DND-41 (cell line): ENCODE measurements at regions not wholly inside any gene's neighbourhood (a gene's known extent, or its start where the extent isn't known, plus 50 kb on each side); places are given as distances from the start of the nearest gene placed in this dataset.

Source experiments
- ATAC-seq: fragments of 200-7000 bp; cut with Tn5 transposase; 3 replicates; pipeline ENCODE4 v1.9.1; 2021; ENCODE audit warnings: low read depth; ENCODE audit not compliant: insufficient read depth
- DNase-seq: peaks from one replicate; pipeline ENCODE4 v3.0.0-alpha.2; 2020
- H2AFZ ChIP-seq: 2 replicates; pipeline ENCODE4 v1.6.0; 2012; ENCODE audit warnings: low read depth, low read length
- H3K27ac ChIP-seq: 2 replicates; pipeline ENCODE4 v1.5.1; 2012; ENCODE audit warnings: low read length, inconsistent platforms
- H3K27me3 ChIP-seq: fragments of 200-600 bp; sonication (generic); 2 replicates; pipeline ENCODE4 v1.6.0; 2012; ENCODE audit warnings: low read length, mild to moderate bottlenecking, inconsistent platforms; ENCODE audit not compliant: insufficient read depth, poor library complexity
- H3K36me3 ChIP-seq: 2 replicates; pipeline ENCODE4 v1.5.1; 2012; ENCODE audit warnings: low read length, inconsistent platforms; ENCODE audit not compliant: insufficient read depth
- H3K4me1 ChIP-seq: 2 replicates; pipeline ENCODE4 v1.5.1; 2012; ENCODE audit warnings: mild to moderate bottlenecking, low read length; ENCODE audit not compliant: insufficient read depth
- H3K4me2 ChIP-seq: 2 replicates; pipeline ENCODE4 v1.6.0; 2012; ENCODE audit warnings: mild to moderate bottlenecking, moderate library complexity, low read length, inconsistent platforms; ENCODE audit not compliant: insufficient read depth
- H3K4me3 ChIP-seq, 2 experiments: fragments of 200-600 bp in 1 of 2; shearing (Covaris generic) in 1 of 2; 2 replicates each; pipeline ENCODE4 v1.5.1; 2012 to 2016; ENCODE audit warnings: inconsistent platforms in 2 of 2, low read length in 2 of 2, mild to moderate bottlenecking in 2 of 2, low read depth in 1 of 2, moderate library complexity in 1 of 2
- H3K79me2 ChIP-seq: 2 replicates; pipeline ENCODE4 v1.6.0; 2012; ENCODE audit warnings: low read length, inconsistent platforms; ENCODE audit not compliant: insufficient read depth
- H3K9ac ChIP-seq: 2 replicates; pipeline ENCODE4 v1.6.0; 2012; ENCODE audit warnings: low read depth, mild to moderate bottlenecking, inconsistent platforms, low read length, moderate library complexity
- H3K9me3 ChIP-seq: 2 replicates; pipeline ENCODE4 v1.5.1; 2012; ENCODE audit warnings: low read length, moderate library complexity, mild to moderate bottlenecking, inconsistent platforms; ENCODE audit not compliant: insufficient read depth, severe bottlenecking
- H4K20me1 ChIP-seq: 2 replicates; pipeline ENCODE4 v1.6.0; 2012; ENCODE audit warnings: low read length; ENCODE audit not compliant: insufficient read depth
- EZH2 ChIP-seq: IDR thresholded peaks from 3 replicates; pipeline ENCODE4 v1.6.1; 2012; ENCODE audit warnings: borderline replicate concordance, low read depth, mild to moderate bottlenecking, moderate library complexity, low read length, inconsistent platforms; ENCODE audit not compliant: severe bottlenecking
- TF ChIP-seq, protein P1 (sequence below): IDR thresholded peaks from 2 replicates; pipeline ENCODE4 v1.5.1; 2012; ENCODE audit warnings: borderline replicate concordance, low read length, moderate library complexity, mild to moderate bottlenecking; ENCODE audit not compliant: poor library complexity, severe bottlenecking; ENCODE audit errors: extremely low read depth

DNA sequence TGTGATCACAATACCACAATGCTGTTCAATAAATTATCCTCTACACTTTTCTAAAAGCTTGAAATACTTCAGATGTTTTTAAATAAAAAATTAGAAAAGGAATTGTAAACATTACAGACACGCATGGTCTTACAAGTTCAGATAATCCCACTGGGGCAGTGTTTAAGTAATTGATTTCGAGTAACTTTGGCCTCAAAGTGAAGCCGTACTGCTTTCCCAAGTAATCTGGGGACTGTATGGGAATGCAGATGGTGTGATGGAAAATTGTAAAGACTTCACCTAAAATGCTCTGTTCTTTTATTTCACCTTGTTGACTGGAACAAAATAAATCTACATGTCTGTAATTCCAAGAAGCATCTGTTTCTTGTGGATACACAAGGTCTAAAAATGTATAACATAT, 401.7 kb upstream of the LYPLAL1 start:
- Histone ChIP-seq H3K4me2 (no peak overlapping the region), H3K9ac (no peak overlapping the region), H3K36me3 (no peaks in the 10 kb centered on the region), H4K20me1 (no peaks in the 10 kb centered on the region), H3K9me3 (no peaks in the 10 kb centered on the region), H3K27me3 (no peaks in the 10 kb centered on the region), H3K4me3 (no peak overlapping the region), H3K27ac (no peak overlapping the region), H3K79me2 (no peaks in the 10 kb centered on the region), H2AFZ (no peak overlapping the region), H3K4me1 (no peaks in the 10 kb centered on the region)
- DNase-seq (no peak), ATAC-seq (no peak)
- no peak for TF ChIP-seq EZH2
- TF ChIP-seq, protein P1, sequence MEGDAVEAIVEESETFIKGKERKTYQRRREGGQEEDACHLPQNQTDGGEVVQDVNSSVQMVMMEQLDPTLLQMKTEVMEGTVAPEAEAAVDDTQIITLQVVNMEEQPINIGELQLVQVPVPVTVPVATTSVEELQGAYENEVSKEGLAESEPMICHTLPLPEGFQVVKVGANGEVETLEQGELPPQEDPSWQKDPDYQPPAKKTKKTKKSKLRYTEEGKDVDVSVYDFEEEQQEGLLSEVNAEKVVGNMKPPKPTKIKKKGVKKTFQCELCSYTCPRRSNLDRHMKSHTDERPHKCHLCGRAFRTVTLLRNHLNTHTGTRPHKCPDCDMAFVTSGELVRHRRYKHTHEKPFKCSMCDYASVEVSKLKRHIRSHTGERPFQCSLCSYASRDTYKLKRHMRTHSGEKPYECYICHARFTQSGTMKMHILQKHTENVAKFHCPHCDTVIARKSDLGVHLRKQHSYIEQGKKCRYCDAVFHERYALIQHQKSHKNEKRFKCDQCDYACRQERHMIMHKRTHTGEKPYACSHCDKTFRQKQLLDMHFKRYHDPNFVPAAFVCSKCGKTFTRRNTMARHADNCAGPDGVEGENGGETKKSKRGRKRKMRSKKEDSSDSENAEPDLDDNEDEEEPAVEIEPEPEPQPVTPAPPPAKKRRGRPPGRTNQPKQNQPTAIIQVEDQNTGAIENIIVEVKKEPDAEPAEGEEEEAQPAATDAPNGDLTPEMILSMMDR, result no peak

DNA sequence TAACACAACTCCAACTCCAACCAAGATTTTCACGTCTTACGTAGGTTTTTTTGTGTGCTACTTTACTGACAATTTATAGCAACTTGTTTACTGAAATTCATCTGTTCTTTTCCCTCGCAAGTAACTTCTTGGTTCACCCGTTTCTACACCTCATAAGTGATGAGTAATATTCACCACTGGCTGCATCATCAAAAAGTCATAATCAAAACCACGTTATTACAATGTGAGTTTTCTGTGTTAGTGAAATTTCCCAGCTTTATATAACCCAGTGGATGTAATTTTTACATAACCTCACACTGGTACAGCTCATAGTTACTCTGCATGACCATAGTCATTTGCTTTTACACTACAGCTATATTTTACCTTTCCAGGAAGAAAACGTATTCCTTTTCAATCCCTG, 401.1 kb upstream of the LYPLAL1 start:
- Histone ChIP-seq H3K4me3 (no peak overlapping the region), H3K9me3 (no peaks in the 10 kb centered on the region), H3K36me3 (no peaks in the 10 kb centered on the region), H3K27ac (no peak overlapping the region), H3K4me1 (no peaks in the 10 kb centered on the region), H3K9ac (no peak overlapping the region), H3K27me3 (no peaks in the 10 kb centered on the region), H3K79me2 (no peaks in the 10 kb centered on the region), H2AFZ (no peak overlapping the region), H4K20me1 (no peaks in the 10 kb centered on the region), H3K4me2 (no peak overlapping the region)
- TF ChIP-seq EZH2, result no peak
- ATAC-seq (no peak), DNase-seq (no peak)

DNA sequence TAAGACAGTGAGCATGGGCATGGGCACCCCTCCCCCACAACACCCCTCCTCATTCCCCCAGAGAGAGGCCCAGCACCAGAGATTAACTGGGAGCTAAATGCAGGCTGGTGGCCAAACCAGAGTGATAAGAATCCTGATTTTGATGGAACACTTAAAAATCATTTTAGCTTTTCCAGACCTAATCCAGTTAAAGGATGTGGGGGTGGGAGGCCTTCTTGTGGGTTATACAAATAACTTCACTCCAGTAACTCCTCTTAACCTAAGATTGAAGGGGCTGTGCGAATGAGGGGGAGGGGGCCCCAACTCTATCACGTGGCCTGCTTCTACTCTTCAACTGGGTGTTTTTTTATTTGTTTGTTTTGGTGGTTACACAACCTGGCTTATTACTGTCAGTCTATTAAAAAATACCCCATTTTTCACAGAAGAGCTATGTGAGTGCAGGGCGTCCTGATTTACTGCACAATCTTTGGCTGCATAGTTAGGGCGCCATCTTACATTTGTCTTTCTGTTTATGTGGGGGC, 398.1 kb upstream of the LYPLAL1 start:
- Histone ChIP-seq H4K20me1 (no peaks in the 10 kb centered on the region), H2AFZ (no peak overlapping the region), H3K4me3 (no peak overlapping the region), H3K27me3 (no peaks in the 10 kb centered on the region), H3K4me1 (no peaks in the 10 kb centered on the region), H3K27ac (no peak overlapping the region), H3K36me3 (no peaks in the 10 kb centered on the region), H3K9me3 (no peaks in the 10 kb centered on the region), H3K79me2 (no peaks in the 10 kb centered on the region), H3K4me2 (no peak overlapping the region), H3K9ac (no peak overlapping the region)
- no peak for DNase-seq
- no peak for TF ChIP-seq EZH2
- TF ChIP-seq, protein P1, result no peak
- no peak for ATAC-seq

DNA sequence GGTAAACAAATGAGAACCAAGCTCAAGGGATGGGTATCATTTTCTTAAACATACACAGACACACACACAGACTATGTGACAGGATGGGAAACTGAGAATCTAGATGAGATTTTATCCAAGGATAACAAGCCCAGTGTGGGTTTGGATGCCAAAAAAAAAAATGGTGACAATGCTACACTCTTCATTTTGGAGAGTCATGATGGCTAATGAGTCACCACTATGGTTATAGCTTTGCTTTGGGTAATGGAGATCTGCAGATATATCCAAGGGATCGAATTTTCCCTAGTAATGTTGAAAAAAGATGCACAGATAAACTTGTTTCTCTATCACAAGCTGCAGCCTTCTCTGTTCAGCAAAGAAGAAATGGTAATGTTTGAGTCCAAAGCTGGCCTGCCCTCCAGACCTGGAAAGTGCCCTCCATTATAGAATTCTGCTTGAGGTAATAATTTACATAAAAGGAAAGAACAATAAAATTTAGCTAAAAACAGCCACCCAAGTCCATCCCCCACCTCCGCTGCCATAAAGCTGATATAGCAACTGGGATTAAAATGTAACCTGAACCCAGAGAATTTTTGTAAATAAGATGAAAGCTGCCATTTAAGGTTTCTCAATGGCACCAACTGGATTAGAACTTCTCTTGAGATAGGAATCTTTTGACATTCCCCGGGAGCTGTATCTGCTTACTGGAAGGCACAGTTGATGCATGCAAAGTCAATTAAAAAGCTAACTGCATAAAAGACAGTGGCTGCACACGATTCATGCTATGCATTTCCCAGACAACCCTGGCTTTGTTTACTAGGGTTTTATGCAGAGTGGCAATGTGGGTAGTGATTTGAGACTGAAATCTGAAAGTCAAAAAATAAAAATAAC, 395.2 kb upstream of the LYPLAL1 start:
- H3K36me3 ChIP-seq, result no peaks in the 10 kb centered on the region
- no peak overlapping the region for H3K27ac ChIP-seq
- ATAC-seq, result no peak
- H2AFZ ChIP-seq, result no peak overlapping the region
- H3K4me2 ChIP-seq, result no peak overlapping the region
- no peaks in the 10 kb centered on the region for H3K9me3 ChIP-seq
- no peak for DNase-seq
- H3K9ac ChIP-seq, result no peak overlapping the region
- no peak for TF ChIP-seq EZH2
- TF ChIP-seq, protein P1, result no peak
- no peak overlapping the region for H3K4me3 ChIP-seq
- no peaks in the 10 kb centered on the region for H3K27me3 ChIP-seq
- no peaks in the 10 kb centered on the region for H3K4me1 ChIP-seq
- H3K79me2 ChIP-seq, result no peaks in the 10 kb centered on the region
- H4K20me1 ChIP-seq, result no peaks in the 10 kb centered on the region
